GM12874 (cell line): ENCODE measurements at regions not wholly inside any gene's neighbourhood (a gene's known extent, or its start where the extent isn't known, plus 50 kb on each side); places are given as distances from the start of the nearest gene placed in this dataset.

ENCODE experiments used
- CTCF ChIP-seq: IDR thresholded peaks from 2 replicates; pipeline ENCODE4 v1.5.1; 2011; ENCODE audit warnings: low read depth, mild to moderate bottlenecking, control low read depth, low read length, moderate library complexity; ENCODE audit not compliant: insufficient read depth

GRCh38 chr5:2241842-2242241 is 359.1 kb upstream of the IRX4 start:
- TF ChIP-seq CTCF, result no peak

GRCh38 chr5:2240118-2240904 is 357.6 kb upstream of the IRX4 start:
- TF ChIP-seq CTCF, result no peak

- TF ChIP-seq CTCF, result no peak
Observed at GRCh38 chr5:2239201-2239910, 356.6 kb upstream of the IRX4 start.

- no peak for TF ChIP-seq CTCF
Observed at GRCh38 chr5:2238732-2239131, 356.0 kb upstream of the IRX4 start.

- no peak for TF ChIP-seq CTCF
Observed at GRCh38 chr5:2227433-2227832, 344.7 kb upstream of the IRX4 start.

- no peak for TF ChIP-seq CTCF
Observed at GRCh38 chr5:2224689-2225088, 342.0 kb upstream of the IRX4 start.

- TF ChIP-seq CTCF, result no peak
Observed at GRCh38 chr5:2223303-2223702, 340.6 kb upstream of the IRX4 start.
